Heart left ventricle (tissue), 13 donors: ENCODE measurements at regions not wholly inside any gene's neighbourhood (a gene's known extent, or its start where the extent isn't known, plus 50 kb on each side); places are given as distances from the start of the nearest gene placed in this dataset.

Experiments used
- POLR2A ChIP-seq, 2 donors: fragments of 450-650 bp; IDR thresholded peaks; one replicate each; pipeline ENCODE4 v1.6.1; 2017; ENCODE audit warnings: antibody characterized with exemption in 2 of 2, mild to moderate bottlenecking in 2 of 2, moderate library complexity in 2 of 2
- TF ChIP-seq, protein P1 (sequence below), 12 donors: fragments of 200-600 bp; sonication (generic) in 4 of 12; IDR thresholded peaks; one replicate each; pipeline versions ENCODE4 v1.5.0 to v1.8.0; 2018 to 2022; ENCODE audit warnings: antibody characterized with exemption in 12 of 12, mild to moderate bottlenecking in 5 of 12
- donor health status: ischemic (EF 13 %, LVEDD 7.1; RV severe dilation, severe dysfunction).
- donor health status: DM: no; HTN: yes; CAD: no.
- donor health status: DM: no; HTN: no; CAD: no.
- donor health status: ischemic (EF 25% LVEDD 6.9; RV normal size, moderate dysfunction).
- donor health status: ischemic (EF 25% LVEDD 5.7; RV mildly dilated, moderate dysfunction).
- donor health status: ischemic (EF 35%, LVEDD 5.7; RV mildly dilated, moderate dysfunction).
- donor health status: nonischemic (EF 11% LVEDD 7.7; RV severe dilation, severe dysfunction).
- donor health status: DM: yes; HTN: yes; CAD: no.
- donor health status: PGD.
- donor health status: ischemic (EF 29% LVEDD 5.4; RV normal size, mild dysfunction).
- donor health status: nonischemic (EF 23%, LVEDD 6.1; RV moderate dilation, normal function).

GRCh38 chr6:102761872-102762271 lies 1368.4 kb downstream of the GRIK2 start:
- TF ChIP-seq, protein P1, sequence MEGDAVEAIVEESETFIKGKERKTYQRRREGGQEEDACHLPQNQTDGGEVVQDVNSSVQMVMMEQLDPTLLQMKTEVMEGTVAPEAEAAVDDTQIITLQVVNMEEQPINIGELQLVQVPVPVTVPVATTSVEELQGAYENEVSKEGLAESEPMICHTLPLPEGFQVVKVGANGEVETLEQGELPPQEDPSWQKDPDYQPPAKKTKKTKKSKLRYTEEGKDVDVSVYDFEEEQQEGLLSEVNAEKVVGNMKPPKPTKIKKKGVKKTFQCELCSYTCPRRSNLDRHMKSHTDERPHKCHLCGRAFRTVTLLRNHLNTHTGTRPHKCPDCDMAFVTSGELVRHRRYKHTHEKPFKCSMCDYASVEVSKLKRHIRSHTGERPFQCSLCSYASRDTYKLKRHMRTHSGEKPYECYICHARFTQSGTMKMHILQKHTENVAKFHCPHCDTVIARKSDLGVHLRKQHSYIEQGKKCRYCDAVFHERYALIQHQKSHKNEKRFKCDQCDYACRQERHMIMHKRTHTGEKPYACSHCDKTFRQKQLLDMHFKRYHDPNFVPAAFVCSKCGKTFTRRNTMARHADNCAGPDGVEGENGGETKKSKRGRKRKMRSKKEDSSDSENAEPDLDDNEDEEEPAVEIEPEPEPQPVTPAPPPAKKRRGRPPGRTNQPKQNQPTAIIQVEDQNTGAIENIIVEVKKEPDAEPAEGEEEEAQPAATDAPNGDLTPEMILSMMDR (IDR thresholded peaks at IDR 0.05), result no peak
- no peak for TF ChIP-seq POLR2A (IDR thresholded peaks at IDR 0.05)
